ENCODE measurements at regions not wholly inside any gene's neighbourhood (a gene's known extent, or its start where the extent isn't known, plus 50 kb on each side); places are given as distances from the start of the nearest gene placed in this dataset.

- TF ChIP-seq CTCF (IDR thresholded peaks at IDR 0.05) (no peak), POLR2A (IDR thresholded peaks at IDR 0.05) (no peak)
Measured at GRCh38 chr20:53874706-53875105, 195.7 kb downstream of the BCAS1 start.

Data from adrenal gland (tissue), 5 donors.